Activated naive CD4-positive, alpha-beta T cell treated with anti-CD3 and anti-CD28 coated beads, Interleukin-2, amount 50 U/mL, for 16 hours (primary cell): ENCODE measurements at regions not wholly inside any gene's neighbourhood (a gene's known extent, or its start where the extent isn't known, plus 50 kb on each side); places are given as distances from the start of the nearest gene placed in this dataset.

Source experiments
- DNase-seq: peaks from one replicate; pipeline ENCODE4 v3.0.0-alpha.2; 2020

GRCh38 chr5:97606531-97606930, 423.5 kb upstream of the RIOK2 start:
- no peak for DNase-seq

DNA sequence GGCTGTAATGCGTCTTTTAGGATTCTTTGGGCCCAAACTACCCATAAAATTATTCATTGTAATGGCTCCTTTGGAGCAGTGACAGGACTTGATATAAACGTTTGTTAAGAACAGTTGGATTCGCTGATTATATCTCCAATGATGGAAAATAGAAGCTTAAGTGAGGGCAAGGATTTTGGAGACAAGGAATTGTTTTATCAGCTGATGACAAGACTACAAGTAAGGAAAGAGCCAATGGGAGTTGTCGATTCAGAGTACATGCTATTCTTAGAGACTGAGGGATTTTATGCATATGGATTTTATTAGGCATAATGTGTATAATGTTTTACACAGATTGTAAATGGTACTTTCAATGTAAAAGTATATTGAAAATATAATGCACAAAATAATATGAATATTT, 425.5 kb upstream of the RIOK2 start:
- DNase-seq, result no peak

DNA sequence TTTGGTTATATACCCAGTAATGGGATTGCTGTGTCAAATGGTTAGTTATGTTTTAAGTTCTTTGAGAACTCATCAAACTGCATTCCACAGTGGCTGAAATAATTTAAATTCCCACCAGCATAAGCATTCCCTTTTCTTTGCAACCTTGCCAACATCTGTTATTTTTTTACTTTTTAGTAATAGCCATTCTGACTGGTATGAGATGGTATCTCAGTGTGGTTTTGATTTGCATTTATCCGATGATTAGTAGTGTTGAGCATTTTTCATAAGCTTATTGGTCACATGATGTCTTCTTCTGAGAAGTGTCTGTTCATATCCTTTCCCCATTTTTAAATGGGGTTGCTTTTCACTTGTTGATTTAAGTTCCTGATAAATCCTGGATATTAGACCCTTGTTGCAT, 435.7 kb upstream of the RIOK2 start:
- no peak for DNase-seq

DNA sequence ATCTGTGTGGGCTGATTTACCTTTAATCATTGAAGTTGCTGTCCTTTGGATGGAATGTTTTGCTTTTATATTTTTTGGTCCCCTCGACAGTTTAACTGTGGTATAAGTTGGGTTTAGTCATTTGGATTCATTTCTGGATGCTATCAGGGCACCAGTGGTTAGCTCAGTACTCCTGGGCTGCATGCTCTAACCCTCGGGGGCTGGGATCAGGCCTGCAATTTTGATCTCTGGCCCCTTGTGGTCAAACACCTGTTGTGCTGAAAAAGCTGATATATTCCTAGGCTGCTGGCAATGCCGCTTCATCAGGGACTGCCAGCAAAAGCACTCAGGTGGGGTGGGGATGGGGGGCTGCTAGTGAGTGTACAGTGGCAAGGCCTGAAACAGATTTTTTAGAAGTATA, 440.4 kb upstream of the RIOK2 start:
- no peak for DNase-seq

- DNase-seq, result no peak
Measured at GRCh38 chr5:97624886-97625285, 441.8 kb upstream of the RIOK2 start.

DNA sequence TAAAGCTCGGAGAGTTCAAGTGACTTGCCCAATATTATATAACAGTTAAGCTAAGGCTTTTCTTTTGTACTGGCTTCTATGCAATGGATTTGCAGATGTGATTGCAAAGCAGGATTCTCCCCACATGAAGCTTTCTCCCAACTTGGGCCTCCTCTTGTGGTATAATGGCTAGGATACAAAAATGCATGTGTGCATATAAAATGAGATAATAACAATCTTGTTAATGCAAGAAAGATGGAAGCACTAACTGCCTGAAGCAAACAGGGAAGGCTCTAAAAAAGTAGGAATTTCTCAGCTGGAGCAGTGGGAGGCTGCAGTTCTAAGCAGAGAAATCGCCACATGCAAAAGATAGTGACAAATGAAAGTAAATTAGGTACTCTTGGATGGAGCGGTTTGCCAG, 444.2 kb upstream of the RIOK2 start:
- DNase-seq, result no peak

DNA sequence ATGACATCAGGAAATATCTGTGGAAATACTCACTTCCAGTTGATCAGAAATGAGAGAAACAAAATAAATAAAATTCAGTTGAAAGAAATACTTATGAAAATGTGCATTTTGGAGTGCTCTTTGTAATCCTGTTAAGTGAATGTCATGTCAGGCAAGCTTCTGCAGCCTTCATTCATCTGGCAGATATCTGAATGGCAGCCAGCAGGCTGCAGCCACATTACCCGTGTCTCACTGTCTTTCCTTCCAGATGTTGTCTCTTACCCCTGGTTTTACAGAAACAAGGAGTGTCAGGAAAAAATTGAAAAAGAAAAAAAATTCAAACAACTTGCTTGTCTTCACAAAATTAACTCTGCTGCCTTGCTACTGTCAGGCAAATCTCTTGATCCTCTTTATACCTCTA, 445.0 kb upstream of the RIOK2 start:
- no peak for DNase-seq

DNA sequence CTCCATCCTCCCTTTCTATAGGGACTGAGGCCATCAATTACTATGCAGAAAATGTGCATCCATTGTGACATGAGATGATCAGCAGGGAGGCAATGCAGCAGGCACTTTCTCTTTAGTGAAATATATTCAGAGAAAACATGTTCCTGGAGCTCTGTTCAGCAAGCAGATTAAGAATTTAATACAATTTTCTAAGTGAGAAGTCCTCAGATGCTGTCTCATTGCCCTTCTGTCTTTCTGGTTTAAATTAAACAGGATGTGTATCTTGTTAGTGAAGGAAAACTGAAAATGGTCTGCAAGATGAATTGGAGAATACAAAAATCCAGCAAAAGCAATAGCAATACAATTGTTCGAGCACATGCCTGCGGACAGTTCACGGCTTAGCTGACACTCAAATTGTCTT, 445.8 kb upstream of the RIOK2 start:
- no peak for DNase-seq

DNA sequence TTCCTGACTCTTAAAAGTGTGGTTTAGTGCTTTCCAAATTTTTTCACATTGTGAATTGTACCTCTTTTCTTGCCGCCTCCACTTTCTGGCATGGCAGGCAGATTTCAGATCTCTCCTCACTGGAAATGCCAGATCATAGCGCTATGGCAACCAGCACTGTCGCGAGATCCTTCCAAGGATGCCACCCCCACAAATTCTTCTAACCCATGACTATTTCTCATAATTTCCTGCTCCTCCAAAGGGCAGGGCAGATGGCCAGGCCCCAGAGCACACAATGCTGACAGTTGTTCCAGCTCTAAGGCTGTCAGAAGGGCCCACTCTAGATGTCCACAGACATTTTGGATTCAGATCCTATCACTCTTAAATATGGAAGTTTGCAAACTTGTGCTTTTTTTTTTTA, 446.2 kb upstream of the RIOK2 start:
- no peak for DNase-seq

DNA sequence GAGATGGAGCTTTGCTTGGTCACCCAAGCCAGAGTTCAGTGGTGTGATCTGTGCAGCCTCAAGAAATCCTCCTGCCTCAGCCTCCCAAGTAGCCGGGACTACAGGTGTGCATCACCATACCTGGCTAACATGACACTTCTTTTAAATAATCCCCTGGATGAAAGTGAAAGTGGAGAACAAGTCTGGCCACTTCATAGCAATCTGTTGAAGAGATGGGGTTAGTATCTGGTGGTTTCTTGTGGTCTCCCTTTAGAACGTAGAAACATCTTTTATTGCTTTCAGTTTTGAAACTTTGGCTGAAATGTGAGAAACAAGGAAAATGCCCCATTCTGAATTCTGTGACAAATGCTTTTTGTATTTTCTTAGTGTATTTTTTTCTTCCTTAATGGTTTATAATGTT, 452.5 kb upstream of the RIOK2 start:
- DNase-seq, result no peak

- no peak for DNase-seq
Measured at GRCh38 chr5:97636766-97637165, 453.7 kb upstream of the RIOK2 start.

GRCh38 chr5:97641081-97641480, 458.0 kb upstream of the RIOK2 start:
- DNase-seq, result no peak

- no peak for DNase-seq
Measured at GRCh38 chr5:97644206-97644605, 461.2 kb upstream of the RIOK2 start.

DNA sequence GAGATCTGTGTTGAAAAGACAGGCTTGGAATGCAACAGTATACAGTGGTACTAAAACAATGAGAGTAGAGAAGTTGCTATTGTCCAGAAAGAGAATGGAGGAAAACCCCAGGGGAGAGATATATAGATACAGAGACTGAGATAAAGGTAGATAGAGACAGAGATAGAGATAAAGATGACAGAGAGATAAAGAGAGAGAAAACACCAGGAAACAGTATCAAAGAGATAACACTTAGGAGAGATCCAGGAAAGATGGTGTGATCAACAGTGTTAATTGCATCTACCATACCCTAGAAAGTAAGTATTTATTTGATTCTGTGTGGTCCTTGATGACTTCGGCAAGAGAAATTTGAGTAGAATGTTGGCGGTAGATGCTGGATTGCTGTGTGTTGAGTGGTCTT, 461.8 kb upstream of the RIOK2 start:
- no peak for DNase-seq

GRCh38 chr5:97657239-97657638, 474.2 kb upstream of the RIOK2 start:
- DNase-seq, result no peak

- DNase-seq, result no peak
Measured at GRCh38 chr5:97658116-97658900, 475.3 kb upstream of the RIOK2 start.

- DNase-seq, result no peak
Measured at GRCh38 chr5:97666783-97667182, 483.7 kb upstream of the RIOK2 start.

DNA sequence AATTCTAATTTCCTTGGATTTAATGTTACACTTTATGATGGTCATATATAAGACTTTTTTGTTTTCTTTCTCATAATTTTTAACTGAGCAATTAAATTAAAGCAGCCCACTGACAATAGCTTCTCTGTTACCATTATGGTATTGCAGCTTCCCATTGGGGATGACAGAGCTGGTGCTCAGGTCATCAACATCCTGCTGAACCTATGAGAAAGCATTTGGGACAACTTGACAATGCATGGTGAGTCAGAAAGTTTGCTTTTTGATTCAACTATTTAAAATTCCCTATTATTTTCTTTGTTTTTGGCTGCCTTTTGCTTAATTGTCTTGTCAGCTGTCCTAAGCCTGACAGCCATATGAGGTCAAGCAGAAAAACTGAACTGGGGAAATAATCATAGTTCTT, 487.4 kb upstream of the RIOK2 start:
- DNase-seq, result no peak

DNA sequence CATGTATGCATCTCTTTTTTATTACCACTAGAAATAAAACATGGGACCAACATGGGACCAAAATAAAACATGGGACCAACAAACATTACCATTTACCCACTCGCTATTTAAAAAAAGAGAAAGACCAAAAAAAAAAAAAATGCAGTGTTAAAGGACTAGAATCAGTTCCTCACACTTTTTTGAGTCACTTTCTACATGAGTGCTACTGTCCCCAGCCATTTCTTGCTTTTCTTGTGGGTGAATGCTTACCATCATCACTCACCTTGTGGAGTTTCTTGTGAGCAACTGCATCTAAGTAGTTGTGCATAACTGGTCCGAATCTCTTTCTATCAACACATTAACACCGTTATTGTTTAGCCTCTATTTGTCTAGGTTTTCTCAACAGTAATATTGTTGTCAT, 493.6 kb upstream of the RIOK2 start:
- no peak for DNase-seq

DNA sequence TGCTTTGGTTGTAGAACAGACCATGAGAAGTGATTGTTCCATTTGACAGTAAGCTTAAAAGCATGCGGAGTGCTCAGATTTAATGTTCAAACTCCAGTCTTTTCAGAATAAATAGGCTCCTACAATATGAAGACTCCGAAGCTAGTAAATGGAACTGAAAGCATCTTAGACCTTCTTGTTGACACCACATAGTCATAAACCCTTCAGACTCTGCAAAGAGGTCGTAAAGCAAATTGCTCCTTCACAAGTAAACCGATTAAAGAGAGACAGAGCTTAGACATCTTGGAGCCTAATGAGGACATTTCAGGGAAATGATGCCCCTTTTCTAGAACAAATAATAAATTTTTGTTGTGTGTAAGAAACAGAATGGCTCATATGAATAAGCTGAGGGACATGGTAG, 511.0 kb upstream of the RIOK2 start:
- DNase-seq, result no peak

- no peak for DNase-seq
Measured at GRCh38 chr5:97714424-97714823, 531.4 kb upstream of the RIOK2 start.

- no peak for DNase-seq
Measured at GRCh38 chr5:97726106-97726505, 543.1 kb upstream of the RIOK2 start.

DNA sequence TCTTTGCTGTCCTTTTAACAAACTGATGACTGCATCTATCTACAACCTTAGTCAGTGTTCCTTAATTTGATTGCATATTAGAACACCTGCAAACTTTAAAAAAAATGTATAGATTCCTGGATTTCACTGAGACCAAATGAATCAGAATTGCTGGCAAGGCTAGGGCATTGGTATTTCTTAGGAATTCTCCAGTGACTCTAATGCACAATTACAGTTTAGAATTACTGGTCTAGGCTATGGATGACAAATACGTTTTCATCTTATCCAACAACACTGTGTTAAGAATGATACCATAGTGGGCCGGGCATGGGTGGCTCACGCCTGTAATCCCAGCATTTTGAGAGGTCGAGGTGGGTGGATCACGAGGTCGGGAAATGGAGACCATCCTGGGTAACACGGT, 545.9 kb upstream of the RIOK2 start:
- no peak for DNase-seq

GRCh38 chr5:97729938-97730337, 546.9 kb upstream of the RIOK2 start:
- no peak for DNase-seq

GRCh38 chr5:97735209-97735608, 552.2 kb upstream of the RIOK2 start:
- DNase-seq, result no peak

DNA sequence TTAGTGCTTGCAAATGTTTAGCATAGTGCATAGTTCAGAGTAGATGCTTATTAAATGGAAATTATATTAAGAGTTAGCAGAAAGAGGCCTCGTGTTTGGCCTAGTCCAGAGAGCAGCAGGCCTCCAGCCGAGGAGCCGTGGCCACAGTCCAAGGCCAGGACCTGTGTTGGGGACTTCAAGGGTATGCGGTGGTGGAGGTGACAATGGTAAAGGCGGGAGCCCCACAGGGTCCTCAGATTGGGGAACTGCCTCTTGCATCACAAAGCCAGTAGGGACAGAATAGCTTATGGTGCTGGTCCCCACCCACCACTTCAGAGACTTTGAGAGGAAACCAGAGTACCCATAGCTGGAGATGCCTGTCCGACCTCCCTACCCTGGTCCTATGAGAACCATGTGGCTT, 554.6 kb upstream of the RIOK2 start:
- no peak for DNase-seq
